HG03354 (cell line): ENCODE measurements at regions not wholly inside any gene's neighbourhood (a gene's known extent, or its start where the extent isn't known, plus 50 kb on each side); places are given as distances from the start of the nearest gene placed in this dataset.
"Not testable (repeated sequence)": the region's sequence is repeated elsewhere in the genome, so short reads cannot be mapped to it uniquely, and the experiment has no call there.

Experiments
- ATAC-seq: cut with Tn5 transposase; IDR thresholded peaks from one replicate; pipeline ENCODE4 v1.9.1; 2021; ENCODE audit warnings: mild to moderate bottlenecking; ENCODE audit not compliant: unreplicated experiment, poor library complexity, severe bottlenecking

- no peak for ATAC-seq
Observed at GRCh38 chrX:63581906-63582305, 203.1 kb downstream of the ARHGEF9 start.

DNA sequence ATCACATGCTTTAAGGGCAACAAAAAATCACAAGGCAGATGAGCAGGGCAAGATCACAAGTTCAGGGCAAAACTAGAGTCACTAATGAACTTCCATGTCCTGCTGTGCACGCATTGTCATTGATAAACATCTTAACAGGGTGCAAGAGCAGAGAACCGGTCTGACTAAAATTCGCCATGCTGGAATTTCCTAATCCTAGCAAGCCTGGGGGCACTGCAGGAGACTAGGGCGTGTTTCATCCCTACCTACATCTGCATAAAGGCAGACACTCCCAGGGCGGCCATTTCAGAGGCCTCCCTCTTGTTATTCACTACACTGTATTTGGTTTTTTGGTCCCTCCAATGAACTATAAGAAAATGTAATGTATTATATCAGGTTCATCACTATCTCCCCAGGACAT is 203.6 kb downstream of the ARHGEF9 start:
- no peak for ATAC-seq

DNA sequence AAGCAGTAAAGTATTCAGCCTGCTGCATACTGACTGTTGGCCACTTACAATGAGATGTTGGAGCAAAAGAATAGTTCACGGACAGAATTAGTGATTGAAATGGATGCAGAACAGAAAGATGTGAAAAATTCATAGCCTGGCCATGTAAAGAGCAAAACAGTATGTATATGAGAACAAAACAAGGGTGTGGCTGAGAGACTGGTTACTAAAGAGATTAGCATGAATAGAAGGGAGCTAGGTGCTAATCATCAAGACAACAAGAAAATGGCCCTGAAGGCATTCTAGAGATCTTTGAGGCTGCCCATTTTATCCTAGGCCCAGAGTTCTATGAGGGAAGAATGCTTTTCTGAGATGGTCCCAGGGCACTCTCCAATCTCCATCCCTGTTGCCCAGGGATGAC is 208.5 kb downstream of the ARHGEF9 start:
- ATAC-seq = no peak

GRCh38 chrX:63575700-63576099 is 209.3 kb downstream of the ARHGEF9 start:
- ATAC-seq = not testable (repeated sequence)

GRCh38 chrX:63566856-63567255 is 215.7 kb upstream of the SPIN4 start:
- no peak for ATAC-seq

DNA sequence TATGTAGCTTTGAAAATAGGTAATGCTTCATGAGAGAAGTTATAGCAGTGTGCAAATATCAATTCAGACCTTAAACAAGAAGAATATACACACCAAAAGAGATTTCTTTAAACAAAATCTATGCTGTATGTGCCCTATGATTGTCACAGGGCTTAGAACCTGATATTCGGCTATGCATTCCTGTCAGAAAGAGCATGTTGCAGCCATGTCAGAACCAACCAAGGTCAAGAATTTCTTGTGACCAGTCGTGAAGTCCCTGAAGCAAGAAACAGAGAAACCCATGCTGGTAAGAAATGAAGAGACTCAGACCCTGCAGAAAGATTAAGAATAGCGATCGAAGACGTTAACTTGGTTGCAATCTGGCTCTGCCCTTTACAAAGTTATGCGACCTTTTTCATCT is 210.3 kb upstream of the SPIN4 start:
- no peak for ATAC-seq

DNA sequence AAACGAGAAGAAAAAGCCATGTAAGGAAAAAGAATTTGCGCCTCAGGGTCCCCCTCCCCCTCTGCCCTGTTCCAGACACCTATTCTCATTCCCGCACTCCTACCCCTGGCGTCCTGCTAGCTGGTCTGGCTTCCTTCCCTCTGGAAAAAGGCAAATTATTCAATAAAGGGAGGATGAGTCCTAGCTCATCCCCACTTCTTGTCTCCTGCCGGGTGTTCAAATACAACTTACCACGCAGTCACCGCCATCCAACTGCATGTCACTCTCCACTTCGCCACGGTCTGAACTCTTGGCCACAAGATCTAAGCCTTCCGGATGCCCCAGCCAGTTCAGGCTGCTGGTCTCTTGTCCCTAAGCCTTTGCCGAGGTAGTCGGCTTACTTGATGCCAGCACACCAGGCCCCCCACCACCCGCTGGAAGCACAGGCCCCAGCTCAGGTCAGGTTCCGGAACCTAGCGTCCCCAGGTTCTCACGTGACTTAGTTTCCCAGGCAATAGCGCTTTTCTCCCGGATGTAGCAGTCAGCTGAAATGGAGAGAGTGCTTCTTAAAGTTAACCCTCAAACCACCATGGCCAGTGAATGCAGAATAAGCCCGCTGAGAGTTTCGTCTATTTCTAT is 209.6 kb upstream of the SPIN4 start:
- ATAC-seq = peak; percentile 98

GRCh38 chrX:63551856-63552255 is 200.7 kb upstream of the SPIN4 start:
- no peak for ATAC-seq

GRCh38 chrX:63530654-63531053 is 179.5 kb upstream of the SPIN4 start:
- ATAC-seq = no peak

- no peak for ATAC-seq
Observed at GRCh38 chrX:63529961-63530360, 178.8 kb upstream of the SPIN4 start.

- no peak for ATAC-seq
Observed at GRCh38 chrX:63526863-63527262, 175.7 kb upstream of the SPIN4 start.

GRCh38 chrX:63525491-63525890 is 174.4 kb upstream of the SPIN4 start:
- ATAC-seq = no peak

DNA sequence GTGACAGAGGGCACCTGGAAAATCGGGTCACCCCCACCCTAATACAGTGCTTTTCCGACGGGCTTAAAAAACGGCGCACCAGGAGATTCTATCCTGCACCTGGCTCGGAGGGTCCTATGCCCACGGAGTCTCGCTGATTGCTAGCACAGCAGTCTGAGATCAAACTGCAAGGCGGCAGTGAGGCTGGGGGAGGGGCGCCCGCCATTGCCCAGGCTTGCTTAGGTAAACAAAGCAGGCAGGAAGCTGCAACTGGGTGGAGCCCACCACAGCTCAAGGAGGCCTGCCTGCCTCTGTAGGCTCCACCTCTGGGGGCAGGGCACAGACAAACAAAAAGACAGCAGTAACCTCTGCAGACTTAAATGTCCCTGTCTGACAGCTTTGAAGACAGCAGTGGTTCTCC is 168.2 kb upstream of the SPIN4 start:
- not testable (repeated sequence) for ATAC-seq

DNA sequence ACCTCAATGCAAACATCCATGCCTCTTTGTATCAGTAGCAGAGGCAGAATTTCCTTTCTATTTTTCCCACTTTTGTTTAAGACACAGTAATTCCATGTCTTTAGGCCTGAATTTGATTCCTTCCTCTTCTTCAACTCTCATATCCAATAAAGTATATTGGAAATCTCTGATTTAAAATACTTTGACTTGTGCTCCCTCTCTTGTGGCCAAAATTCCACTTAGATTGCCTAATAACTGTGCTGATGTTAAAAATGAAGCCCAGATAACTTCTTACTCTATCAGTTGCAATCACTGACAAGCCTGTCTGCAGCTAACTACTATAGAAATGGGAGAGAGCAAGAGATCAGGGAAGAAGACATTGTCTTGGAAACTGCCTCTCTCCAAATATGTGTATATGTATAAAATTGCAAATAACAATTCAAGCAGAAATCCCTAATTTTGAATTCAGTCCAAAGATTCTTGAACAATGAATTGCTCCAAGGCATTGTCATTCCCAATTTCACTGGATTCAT is 163.5 kb upstream of the SPIN4 start:
- no peak for ATAC-seq

DNA sequence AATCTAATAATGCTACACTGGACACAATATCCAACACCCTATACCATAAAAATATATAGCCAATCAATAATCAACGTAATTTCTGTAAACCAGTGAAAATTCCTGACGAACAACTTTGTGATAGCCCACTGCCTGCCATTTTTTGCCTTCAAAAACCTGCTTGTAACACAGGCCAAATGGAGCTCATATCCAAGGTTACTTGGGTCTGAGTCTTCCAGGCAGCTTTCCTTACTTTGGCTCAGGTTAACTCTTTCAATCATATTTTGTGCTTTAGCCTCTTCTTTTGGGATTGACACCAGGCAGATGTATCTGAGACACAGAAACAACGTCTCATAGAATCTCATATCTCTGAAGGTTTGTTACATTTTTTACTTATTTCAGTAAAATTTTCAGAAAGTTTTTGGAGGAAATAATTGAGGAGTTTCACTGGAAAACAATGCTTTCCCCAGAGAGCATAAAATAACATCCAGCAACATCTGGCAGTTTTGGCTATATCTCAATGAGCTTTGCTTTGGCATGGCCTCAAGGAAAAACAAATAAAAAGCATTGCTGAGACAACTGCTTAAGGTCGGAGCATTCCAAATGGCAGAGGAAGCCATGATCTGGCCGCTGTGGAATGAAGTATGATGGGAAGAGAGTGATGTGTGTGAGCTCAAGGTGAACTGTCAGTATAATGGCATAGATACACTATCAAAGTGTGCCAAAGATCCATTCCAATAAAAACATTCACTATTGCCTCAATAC is 162.9 kb upstream of the SPIN4 start:
- no peak for ATAC-seq

- no peak for ATAC-seq
Observed at GRCh38 chrX:63511361-63511760, 160.2 kb upstream of the SPIN4 start.

DNA sequence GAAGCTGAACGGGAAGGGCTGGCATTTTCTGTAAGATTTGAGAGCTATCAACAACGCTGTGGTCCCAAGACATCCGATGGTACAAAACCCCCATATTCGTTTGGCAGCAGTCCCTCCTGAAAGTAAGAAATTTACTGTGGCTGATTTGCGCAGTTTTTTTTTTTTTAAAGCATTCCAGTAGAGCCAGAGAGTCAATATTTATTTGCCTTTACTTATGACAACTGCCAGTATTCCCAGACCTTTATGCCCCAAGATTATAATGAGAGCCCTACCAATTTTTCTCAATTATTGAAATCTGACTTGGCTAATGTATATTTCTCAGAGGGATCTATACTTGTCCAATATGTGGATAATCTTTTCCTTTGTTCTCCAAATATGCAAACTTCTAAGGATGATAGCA is 157.5 kb upstream of the SPIN4 start:
- ATAC-seq = no peak

DNA sequence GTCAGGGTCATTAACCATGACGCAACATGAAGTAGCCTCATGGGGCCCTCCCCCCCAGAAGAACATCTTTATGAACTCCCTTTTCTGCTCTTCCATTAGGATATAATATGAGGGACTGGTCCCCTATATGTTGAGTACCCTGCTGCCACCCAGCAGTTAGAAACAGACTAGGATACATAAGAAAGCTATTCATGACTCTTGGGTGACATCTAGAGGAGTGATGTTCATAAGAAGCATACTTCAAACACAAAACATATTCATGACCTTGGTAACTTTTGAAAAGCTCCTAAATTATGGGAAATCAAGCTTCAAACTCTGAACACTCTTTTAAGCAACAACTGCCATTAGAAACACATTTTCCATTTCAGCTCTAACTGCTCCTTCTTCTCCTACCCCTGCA is 155.2 kb upstream of the SPIN4 start:
- peak; percentile 45 for ATAC-seq

DNA sequence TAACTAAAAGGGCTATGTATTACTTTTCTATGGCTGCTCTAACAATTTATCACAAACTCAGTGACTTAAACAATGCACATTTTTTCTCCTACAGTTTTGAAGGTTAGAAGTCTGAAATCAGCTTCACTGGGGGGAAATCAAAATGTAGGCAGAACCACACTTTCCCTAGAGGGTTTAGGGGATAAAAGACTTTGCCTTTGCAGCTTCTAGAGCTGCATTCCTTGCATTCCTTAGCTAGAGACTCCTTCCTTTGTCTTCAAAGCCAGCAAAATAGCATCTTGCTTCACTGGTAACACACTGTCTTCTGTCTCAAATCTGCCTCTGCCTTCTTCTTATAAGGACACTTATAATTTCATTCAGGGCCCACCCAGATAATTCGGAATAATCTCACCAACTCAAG is 152.4 kb upstream of the SPIN4 start:
- ATAC-seq = no peak

- no peak for ATAC-seq
Observed at GRCh38 chrX:63488546-63489373, 137.6 kb upstream of the SPIN4 start.

GRCh38 chrX:63475200-63475599 is 124.1 kb upstream of the SPIN4 start:
- ATAC-seq = no peak
